ENCODE measurements at regions not wholly inside any gene's neighbourhood (a gene's known extent, or its start where the extent isn't known, plus 50 kb on each side); places are given as distances from the start of the nearest gene placed in this dataset.

- TF ChIP-seq CTCF (IDR thresholded peaks at IDR 0.05; ENCODE audit: low read length) = no peak
- TF ChIP-seq EZH2 (IDR thresholded peaks at IDR 0.05; ENCODE audit: borderline replicate concordance, low read length) = no peak
Observed at GRCh38 chrX:42070866-42071265, 147.5 kb upstream of the CASK start.

All from OCI-LY1 (cell line).